Activated T-cell treated with anti-CD3 and anti-CD28 coated beads, Interleukin-2, amount 50 U/mL, for 4 hours (primary cell): ENCODE measurements at regions not wholly inside any gene's neighbourhood (a gene's known extent, or its start where the extent isn't known, plus 50 kb on each side); places are given as distances from the start of the nearest gene placed in this dataset.

Experiments
- ATAC-seq, 2 donors: fragments of 200-7000 bp; cut with Tn5 transposase; one replicate each; pipeline ENCODE4 v1.10.0; 2021
- DNase-seq: peaks from one replicate; pipeline ENCODE4 v3.0.0-alpha.2; 2020
- H3K27me3 Mint-ChIP-seq: one replicate; pipeline ENCODE4 v1.8.0; 2021; ENCODE audit warnings: low read depth, mixed read lengths
- H3K36me3 Mint-ChIP-seq: one replicate; pipeline ENCODE4 v1.8.0; 2022; ENCODE audit warnings: mixed read lengths; ENCODE audit not compliant: insufficient read depth
- H3K4me1 Mint-ChIP-seq: one replicate; pipeline ENCODE4 v1.8.0; 2021; ENCODE audit warnings: low read depth, mixed read lengths
- H3K4me3 Mint-ChIP-seq: one replicate; pipeline ENCODE4 v1.8.0; 2021; ENCODE audit warnings: mild to moderate bottlenecking, moderate library complexity, mixed read lengths
- H3K9me3 Mint-ChIP-seq: one replicate; pipeline ENCODE4 v1.8.0; 2021; ENCODE audit warnings: mixed read lengths

- no peak for ATAC-seq
- Mint-ChIP-seq H3K4me1 (no peaks in the 10 kb centered on the region), H3K27me3 (no peaks in the 10 kb centered on the region), H3K9me3 (peaks cover 4% of the 10 kb centered on the region), H3K36me3 (no peaks in the 10 kb centered on the region), H3K4me3 (no peak overlapping the region)
- no peak for DNase-seq
Measured at GRCh38 chr4:156596026-156596425, 375.6 kb downstream of the PDGFC start.

- Mint-ChIP-seq H3K27me3 (no peaks in the 10 kb centered on the region), H3K4me3 (no peak overlapping the region), H3K4me1 (no peaks in the 10 kb centered on the region), H3K9me3 (peaks cover 4% of the 10 kb centered on the region), H3K36me3 (no peaks in the 10 kb centered on the region)
- no peak for ATAC-seq
- no peak for DNase-seq
Measured at GRCh38 chr4:156595041-156595440, 376.6 kb downstream of the PDGFC start.

- Mint-ChIP-seq H3K9me3 (peaks cover 4% of the 10 kb centered on the region), H3K4me1 (no peaks in the 10 kb centered on the region), H3K27me3 (no peaks in the 10 kb centered on the region), H3K36me3 (no peaks in the 10 kb centered on the region), H3K4me3 (no peak overlapping the region)
- no peak for ATAC-seq
- DNase-seq, result no peak
Measured at GRCh38 chr4:156594624-156595023, 377.0 kb downstream of the PDGFC start.

- DNase-seq (no peak), ATAC-seq (no peak)
- no peaks in the 10 kb centered on the region for H3K4me1 Mint-ChIP-seq
- H3K4me3 Mint-ChIP-seq, result no peak overlapping the region
- H3K27me3 Mint-ChIP-seq, result no peaks in the 10 kb centered on the region
- no peaks in the 10 kb centered on the region for H3K36me3 Mint-ChIP-seq
- H3K9me3 Mint-ChIP-seq, result peaks cover 4% of the 10 kb centered on the region
Measured at GRCh38 chr4:156593464-156593863, 378.1 kb downstream of the PDGFC start.

- Mint-ChIP-seq H3K36me3 (no peaks in the 10 kb centered on the region), H3K9me3 (peaks cover 4% of the 10 kb centered on the region), H3K4me3 (no peak overlapping the region), H3K4me1 (no peaks in the 10 kb centered on the region), H3K27me3 (no peaks in the 10 kb centered on the region)
- DNase-seq (no peak), ATAC-seq (no peak)
Measured at GRCh38 chr4:156591679-156592078, 379.9 kb downstream of the PDGFC start.

- H3K4me3 Mint-ChIP-seq, result no peak overlapping the region
- no peaks in the 10 kb centered on the region for H3K9me3 Mint-ChIP-seq
- no peaks in the 10 kb centered on the region for H3K4me1 Mint-ChIP-seq
- no peaks in the 10 kb centered on the region for H3K36me3 Mint-ChIP-seq
- DNase-seq, result no peak
- H3K27me3 Mint-ChIP-seq, result no peaks in the 10 kb centered on the region
- ATAC-seq, result no peak
Measured at GRCh38 chr4:156584100-156584499, 387.5 kb downstream of the PDGFC start.

GRCh38 chr4:156583265-156583664 lies 388.3 kb downstream of the PDGFC start:
- Mint-ChIP-seq H3K4me3 (no peak overlapping the region), H3K36me3 (no peaks in the 10 kb centered on the region), H3K4me1 (no peaks in the 10 kb centered on the region), H3K27me3 (no peaks in the 10 kb centered on the region), H3K9me3 (no peaks in the 10 kb centered on the region)
- DNase-seq, result no peak
- ATAC-seq, result no peak

- DNase-seq (no peak), ATAC-seq (no peak)
- H3K4me1 Mint-ChIP-seq, result no peaks in the 10 kb centered on the region
- H3K36me3 Mint-ChIP-seq, result no peaks in the 10 kb centered on the region
- H3K27me3 Mint-ChIP-seq, result no peaks in the 10 kb centered on the region
- H3K4me3 Mint-ChIP-seq, result no peak overlapping the region
- H3K9me3 Mint-ChIP-seq, result no peaks in the 10 kb centered on the region
Measured at GRCh38 chr4:156581282-156582063, 390.1 kb downstream of the PDGFC start.

GRCh38 chr4:156578713-156579112 lies 392.9 kb downstream of the PDGFC start:
- DNase-seq, result no peak
- no peaks in the 10 kb centered on the region for H3K27me3 Mint-ChIP-seq
- no peaks in the 10 kb centered on the region for H3K4me1 Mint-ChIP-seq
- ATAC-seq, result no peak
- no peaks in the 10 kb centered on the region for H3K36me3 Mint-ChIP-seq
- H3K9me3 Mint-ChIP-seq, result no peaks in the 10 kb centered on the region
- no peak overlapping the region for H3K4me3 Mint-ChIP-seq

- no peak overlapping the region for H3K4me3 Mint-ChIP-seq
- ATAC-seq, result no peak
- no peak for DNase-seq
- no peaks in the 10 kb centered on the region for H3K4me1 Mint-ChIP-seq
- no peaks in the 10 kb centered on the region for H3K36me3 Mint-ChIP-seq
- no peaks in the 10 kb centered on the region for H3K9me3 Mint-ChIP-seq
- H3K27me3 Mint-ChIP-seq, result no peaks in the 10 kb centered on the region
Measured at GRCh38 chr4:156578005-156578404, 393.6 kb downstream of the PDGFC start.

- Mint-ChIP-seq H3K36me3 (no peaks in the 10 kb centered on the region), H3K9me3 (no peaks in the 10 kb centered on the region), H3K4me1 (no peaks in the 10 kb centered on the region), H3K4me3 (no peak overlapping the region), H3K27me3 (no peaks in the 10 kb centered on the region)
- no peak for DNase-seq
- no peak for ATAC-seq
Measured at GRCh38 chr4:156576946-156577345, 394.7 kb downstream of the PDGFC start.

- H3K4me3 Mint-ChIP-seq, result no peak overlapping the region
- H3K4me1 Mint-ChIP-seq, result no peaks in the 10 kb centered on the region
- ATAC-seq (no peak), DNase-seq (no peak)
- H3K36me3 Mint-ChIP-seq, result no peaks in the 10 kb centered on the region
- H3K27me3 Mint-ChIP-seq, result no peaks in the 10 kb centered on the region
- H3K9me3 Mint-ChIP-seq, result peaks cover 5% of the 10 kb centered on the region
Measured at GRCh38 chr4:156575430-156576073, 396.0 kb downstream of the PDGFC start.

- Mint-ChIP-seq H3K9me3 (peaks cover 11% of the 10 kb centered on the region), H3K36me3 (no peaks in the 10 kb centered on the region), H3K4me1 (no peaks in the 10 kb centered on the region), H3K27me3 (no peaks in the 10 kb centered on the region), H3K4me3 (no peak overlapping the region)
- DNase-seq (no peak), ATAC-seq (no peak)
Measured at GRCh38 chr4:156571146-156571545, 400.5 kb downstream of the PDGFC start.

- H3K36me3 Mint-ChIP-seq, result no peaks in the 10 kb centered on the region
- H3K4me1 Mint-ChIP-seq, result no peaks in the 10 kb centered on the region
- ATAC-seq (no peak), DNase-seq (no peak)
- no peak overlapping the region for H3K4me3 Mint-ChIP-seq
- peaks cover 11% of the 10 kb centered on the region for H3K9me3 Mint-ChIP-seq
- H3K27me3 Mint-ChIP-seq, result no peaks in the 10 kb centered on the region
Measured at GRCh38 chr4:156569535-156569934, 402.1 kb downstream of the PDGFC start.

- H3K36me3 Mint-ChIP-seq, result no peaks in the 10 kb centered on the region
- ATAC-seq (no peak), DNase-seq (no peak)
- no peak overlapping the region for H3K4me3 Mint-ChIP-seq
- H3K4me1 Mint-ChIP-seq, result no peaks in the 10 kb centered on the region
- H3K27me3 Mint-ChIP-seq, result no peaks in the 10 kb centered on the region
- peaks cover 11% of the 10 kb centered on the region for H3K9me3 Mint-ChIP-seq
Measured at GRCh38 chr4:156568484-156568883, 403.1 kb downstream of the PDGFC start.
